NCI-H2196 (cell line): ENCODE measurements at regions not wholly inside any gene's neighbourhood (a gene's known extent, or its start where the extent isn't known, plus 50 kb on each side); places are given as distances from the start of the nearest gene placed in this dataset.

Source experiments
- DNase-seq: peaks from one replicate; lab custom pipeline; 2025; ENCODE audit not compliant: unreplicated experiment; lab: John Stamatoyannopoulos, UW

DNA sequence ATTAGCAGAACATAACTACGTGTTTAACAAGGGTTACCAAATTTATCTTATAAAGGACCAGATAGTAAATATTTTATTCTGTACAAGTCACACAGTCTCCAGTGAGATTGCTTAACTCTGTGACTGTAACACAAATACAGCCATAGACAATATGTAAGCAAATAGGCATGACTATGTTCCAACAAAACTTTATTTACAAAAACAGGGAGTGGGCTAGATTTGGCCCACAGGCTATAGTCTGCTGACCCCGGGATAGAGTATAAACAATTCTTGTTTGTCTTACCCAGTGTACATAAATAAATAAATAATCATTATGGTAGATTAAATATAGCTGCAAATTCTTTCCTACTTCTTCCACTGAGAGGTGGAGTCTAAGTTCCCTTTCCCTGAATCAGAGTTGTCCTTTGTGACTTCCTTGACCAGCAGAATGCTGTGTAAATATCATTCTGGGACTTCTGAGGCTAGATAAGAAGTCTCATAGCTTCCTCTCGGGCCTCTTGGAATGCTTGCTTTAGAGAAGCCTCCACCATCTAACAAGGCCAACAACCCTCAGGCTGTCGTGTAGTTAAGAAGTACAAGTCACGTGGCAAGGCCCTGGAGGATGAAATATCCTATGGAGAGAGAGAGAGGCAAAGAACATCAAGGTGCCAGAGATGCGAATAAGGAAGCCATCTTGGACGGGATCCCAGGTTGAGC lies 59.1 kb upstream of the TMEM244 start:
- DNase-seq, result no peak

DNA sequence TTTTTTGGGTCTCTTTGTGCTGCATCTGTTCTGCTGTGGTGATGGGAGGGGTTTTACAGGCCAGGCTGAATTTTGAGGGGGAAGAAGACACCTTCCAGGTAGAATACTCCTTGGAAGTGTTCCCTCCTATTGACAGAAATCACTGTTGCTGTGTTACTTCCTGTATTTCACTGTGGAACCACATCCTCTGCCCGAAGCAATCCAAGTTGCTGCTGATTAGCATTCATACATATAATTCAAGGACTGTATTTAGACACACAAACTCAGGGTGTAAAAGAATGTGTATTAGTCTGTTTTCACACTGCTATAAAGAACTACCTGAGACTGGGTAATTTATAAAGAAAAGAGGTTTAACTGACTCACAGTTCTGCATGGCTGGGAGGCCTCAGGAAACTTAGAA lies 50.6 kb upstream of the TMEM244 start:
- no peak for DNase-seq
